D721Med (cell line): ENCODE measurements at regions not wholly inside any gene's neighbourhood (a gene's known extent, or its start where the extent isn't known, plus 50 kb on each side); places are given as distances from the start of the nearest gene placed in this dataset.

Experiments
- DNase-seq: peaks from one replicate; pipeline ENCODE4 v3.0.0; 2011; ENCODE audit warnings: low spot score; ENCODE audit not compliant: insufficient read length
- FAIRE-seq: peaks from 2 replicates; lab custom pipeline; 2011; peaks lifted over from hg19 to GRCh38; lab: Jason Lieb, UNC
- CTCF ChIP-seq: IDR thresholded peaks from 2 replicates; pipeline ENCODE4 v1.5.1; 2012; ENCODE audit warnings: mild to moderate bottlenecking, control low read depth; ENCODE audit not compliant: insufficient read depth; ENCODE audit errors: missing control alignments

- no peak for DNase-seq
- no peak for TF ChIP-seq CTCF
- no peak for FAIRE-seq
Measured at GRCh38 chr3:159860269-159861116, 128.1 kb upstream of the IL12A start.

GRCh38 chr3:159861369-159861987 lies 127.2 kb upstream of the IL12A start:
- no peak for DNase-seq
- no peak for FAIRE-seq
- no peak for TF ChIP-seq CTCF

- DNase-seq: no peak
- FAIRE-seq: no peak
- TF ChIP-seq CTCF: no peak
Measured at GRCh38 chr3:159865041-159865579, 123.5 kb upstream of the IL12A start.

GRCh38 chr3:159866201-159866746 lies 122.4 kb upstream of the IL12A start:
- no peak for DNase-seq
- no peak for TF ChIP-seq CTCF
- no peak for FAIRE-seq

GRCh38 chr3:159867372-159867771 lies 121.3 kb upstream of the IL12A start:
- no peak for TF ChIP-seq CTCF
- DNase-seq (no peak), FAIRE-seq (no peak)

GRCh38 chr3:159870723-159871122 lies 117.9 kb upstream of the IL12A start:
- DNase-seq (no peak), FAIRE-seq (no peak)
- TF ChIP-seq CTCF: no peak
